Islet precursor cell (in vitro differentiated cells): ENCODE measurements at regions not wholly inside any gene's neighbourhood (a gene's known extent, or its start where the extent isn't known, plus 50 kb on each side); places are given as distances from the start of the nearest gene placed in this dataset.
A peak's percentile ranks its signal among the peaks of the same experiment; 100 is the strongest.
"Not testable (repeated sequence)": the region's sequence is repeated elsewhere in the genome, so short reads cannot be mapped to it uniquely, and the experiment has no call there.

ENCODE experiments used
- DNase-seq: peaks from one replicate; pipeline ENCODE4 v3.0.0-alpha.2; 2018

DNA sequence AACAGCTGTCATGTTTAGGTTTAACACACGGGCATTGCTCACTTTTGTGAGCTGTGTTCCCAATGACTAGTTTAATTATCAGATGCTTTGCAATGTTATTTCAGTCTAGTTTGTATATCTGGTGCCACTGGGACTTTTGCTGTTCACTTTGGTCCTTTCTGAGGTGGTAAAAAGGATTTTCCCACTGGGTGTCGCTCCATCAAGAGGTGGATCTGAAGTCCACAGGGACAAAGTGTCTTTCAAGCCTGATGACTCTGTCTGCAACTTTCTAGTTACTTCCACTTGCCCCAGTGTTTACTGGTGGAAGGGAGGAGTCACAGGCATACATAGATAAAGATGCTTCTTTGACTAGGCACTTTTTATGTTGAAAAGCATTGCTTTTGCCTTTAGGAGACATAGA is 242.2 kb downstream of the HGF start:
- DNase-seq = no peak

DNA sequence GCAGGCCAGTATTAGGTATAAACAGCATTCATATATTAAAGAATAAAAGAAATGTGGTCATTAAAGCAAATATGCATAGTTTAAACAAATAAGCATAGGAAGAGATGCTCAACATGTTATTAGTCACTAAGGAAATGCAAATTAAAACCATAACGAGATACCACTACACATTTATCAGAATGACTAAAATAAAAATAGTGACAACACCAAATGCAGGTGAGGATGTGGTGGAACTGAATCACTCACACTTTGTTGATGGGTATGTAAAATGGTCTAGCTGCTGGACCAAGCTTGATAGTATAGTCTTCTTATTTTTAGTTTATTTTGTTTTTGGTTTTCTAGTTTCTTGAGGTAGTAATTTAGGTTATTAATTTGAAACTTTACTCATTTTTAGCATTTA is 242.9 kb downstream of the HGF start:
- no peak for DNase-seq

DNA sequence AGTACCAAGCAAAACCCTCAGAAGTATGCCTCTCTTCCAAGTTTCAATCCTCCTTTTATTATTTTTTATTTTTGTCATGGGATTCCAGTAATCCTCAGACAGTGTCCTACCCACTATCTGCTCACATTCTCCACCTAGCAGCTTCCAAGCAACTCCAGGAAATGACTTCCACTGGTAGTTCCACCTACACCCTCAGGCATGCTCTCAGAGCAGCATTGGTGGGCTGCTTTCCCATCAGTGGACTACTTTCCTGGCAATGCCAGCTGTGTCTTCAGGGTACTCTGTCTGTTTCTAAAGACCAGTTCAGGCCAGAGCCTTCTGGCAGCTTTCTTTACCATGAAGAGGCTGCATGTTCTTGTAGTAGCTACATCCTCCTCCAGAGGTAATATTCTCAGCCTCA is 244.0 kb downstream of the HGF start:
- no peak for DNase-seq

DNA sequence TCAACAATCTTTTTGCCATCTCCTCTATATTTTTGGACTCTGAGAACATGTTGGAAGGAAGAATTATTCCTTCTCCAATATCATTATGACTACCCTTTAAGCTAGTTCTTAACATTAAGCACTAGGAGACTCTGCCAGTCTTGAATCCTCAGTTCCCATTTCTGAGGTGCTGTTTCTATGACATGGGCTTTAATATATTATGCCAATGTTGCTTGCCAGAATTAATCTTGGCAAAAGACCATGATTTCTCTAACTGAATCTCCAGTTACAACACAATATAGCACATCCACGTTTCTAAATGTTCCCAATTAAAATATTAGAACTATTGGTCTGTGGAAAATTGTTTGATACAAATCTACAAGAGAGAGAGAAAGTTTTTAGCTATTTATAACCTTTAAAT is 250.0 kb downstream of the HGF start:
- no peak for DNase-seq

DNA sequence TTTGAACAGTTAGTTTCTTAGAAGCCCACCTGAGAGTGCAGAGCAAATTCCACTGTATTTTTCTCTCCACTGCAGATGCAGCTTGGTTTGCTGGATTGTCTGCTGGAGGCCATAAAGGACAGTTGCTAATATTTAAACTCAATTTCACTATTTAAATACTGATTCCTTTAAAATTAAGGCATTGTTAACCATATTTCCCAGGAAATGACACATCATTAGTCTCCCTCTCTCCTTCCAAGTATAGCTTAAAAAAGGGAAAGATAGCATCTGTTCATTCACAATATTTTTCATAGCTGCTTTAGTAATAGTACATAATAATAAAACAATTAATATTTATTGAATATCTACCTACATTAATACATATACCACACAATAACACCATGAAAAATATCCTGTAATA is 252.9 kb downstream of the HGF start:
- DNase-seq = no peak

DNA sequence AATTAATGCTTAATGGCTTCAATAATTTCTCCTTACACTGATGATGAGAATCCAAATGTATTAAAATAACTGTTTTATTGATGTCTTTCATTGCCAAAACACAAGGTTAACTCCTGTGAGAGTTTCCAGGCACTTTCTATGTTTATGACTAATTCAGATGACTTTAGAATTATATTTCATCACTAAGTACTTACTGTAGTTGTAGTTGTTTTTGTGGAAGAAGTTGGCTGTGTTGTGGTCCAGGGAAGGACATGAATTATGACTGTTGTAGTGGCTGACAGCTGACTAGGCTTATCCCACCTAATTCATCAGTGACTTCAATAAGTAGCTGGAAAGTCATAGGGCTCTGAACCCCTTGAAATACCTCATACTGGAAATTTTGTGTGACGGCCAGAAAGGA is 254.8 kb downstream of the HGF start:
- no peak for DNase-seq

DNA sequence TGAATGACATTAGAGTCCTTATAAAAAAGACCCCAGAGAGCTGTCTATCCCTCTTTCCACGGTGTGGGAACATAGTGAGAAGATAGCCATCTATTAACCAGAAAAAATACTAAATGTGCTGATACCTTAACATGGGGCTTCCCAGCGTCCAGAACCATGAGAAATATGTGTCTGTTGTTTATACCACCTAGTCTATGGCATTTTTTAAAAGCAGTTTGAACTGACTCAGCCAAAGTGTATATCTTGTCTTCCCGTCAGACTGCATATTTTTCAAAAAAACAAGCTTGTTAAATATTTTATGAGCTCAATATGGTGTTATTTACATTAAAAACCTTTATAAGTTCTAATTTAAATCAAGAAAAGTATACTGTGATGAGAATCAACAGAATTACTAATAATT is 255.3 kb downstream of the HGF start:
- no peak for DNase-seq

DNA sequence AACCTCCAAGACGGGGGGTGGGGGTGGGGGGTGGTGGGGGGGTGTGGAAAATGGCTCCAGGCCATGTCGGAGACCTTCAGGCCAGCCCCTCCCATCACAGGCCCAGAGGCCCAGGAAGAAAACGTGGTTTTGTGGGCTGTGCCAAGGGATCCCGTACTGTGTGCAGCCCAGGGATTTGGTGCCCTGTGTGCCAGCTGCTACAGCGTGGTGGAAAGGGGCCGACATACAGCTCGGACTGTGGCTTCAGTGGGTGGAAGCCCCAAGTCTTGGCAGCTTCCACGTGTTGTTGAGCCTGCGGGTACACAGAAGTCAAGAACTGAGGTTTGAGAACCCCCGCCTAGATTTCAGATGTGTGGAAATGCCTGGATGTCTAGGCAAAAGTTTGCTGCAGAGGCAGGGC is 259.7 kb downstream of the HGF start:
- no peak for DNase-seq

DNA sequence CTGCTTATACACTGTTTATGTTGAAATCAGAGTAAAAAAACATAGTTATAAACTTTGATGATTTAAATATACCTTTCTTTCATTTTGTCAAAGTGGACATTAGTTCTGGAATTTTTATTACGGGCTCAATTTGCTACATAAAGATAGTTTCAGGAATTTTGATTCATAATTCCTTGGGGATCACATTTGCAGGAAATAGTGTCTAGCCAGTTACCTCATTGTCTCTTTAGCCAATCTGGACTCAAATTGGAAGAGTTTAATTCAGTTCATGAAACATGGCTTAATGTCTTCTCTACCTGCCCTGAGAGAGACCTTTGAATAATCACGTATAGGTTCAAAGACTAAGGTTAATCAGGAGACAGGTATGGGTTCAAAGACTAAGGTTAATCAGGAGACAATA is 262.6 kb downstream of the HGF start:
- no peak for DNase-seq

DNA sequence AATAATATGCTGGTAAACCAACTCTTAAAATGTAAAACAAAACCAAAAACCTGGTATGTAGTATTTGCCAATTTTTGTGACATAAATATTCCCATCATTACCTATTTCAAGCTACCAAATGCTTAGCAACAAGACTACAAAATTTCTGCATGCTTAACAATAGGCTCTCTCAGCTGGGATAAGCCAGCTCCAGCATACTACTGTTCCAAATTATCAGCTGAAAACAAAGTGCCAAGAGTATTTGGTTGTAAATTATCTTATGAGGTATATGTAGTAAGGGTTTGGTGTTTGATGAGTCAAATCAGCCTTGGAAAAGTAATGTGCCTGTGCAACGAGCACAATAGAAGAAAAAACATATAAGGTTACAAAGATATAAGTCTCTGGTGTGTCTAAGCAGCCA is 263.2 kb downstream of the HGF start:
- DNase-seq = no peak

DNA sequence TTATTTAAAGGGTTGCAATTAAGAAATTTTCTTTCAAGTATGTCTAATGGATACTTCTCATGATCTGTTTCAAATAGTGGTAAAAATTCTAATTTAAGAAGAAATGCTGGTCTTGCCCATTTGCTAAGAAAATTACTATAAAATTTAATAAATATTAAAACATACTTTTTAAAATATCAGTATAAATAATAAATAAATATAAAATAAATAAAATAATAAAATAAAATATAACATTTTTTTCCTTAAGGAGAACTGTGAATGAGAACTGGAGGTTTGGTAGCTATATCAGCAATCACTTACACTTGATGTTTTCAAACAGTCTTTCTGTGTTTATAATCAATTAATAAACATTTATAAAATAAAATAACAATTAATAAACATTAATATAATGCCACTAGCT is 266.1 kb downstream of the HGF start:
- no peak for DNase-seq

DNA sequence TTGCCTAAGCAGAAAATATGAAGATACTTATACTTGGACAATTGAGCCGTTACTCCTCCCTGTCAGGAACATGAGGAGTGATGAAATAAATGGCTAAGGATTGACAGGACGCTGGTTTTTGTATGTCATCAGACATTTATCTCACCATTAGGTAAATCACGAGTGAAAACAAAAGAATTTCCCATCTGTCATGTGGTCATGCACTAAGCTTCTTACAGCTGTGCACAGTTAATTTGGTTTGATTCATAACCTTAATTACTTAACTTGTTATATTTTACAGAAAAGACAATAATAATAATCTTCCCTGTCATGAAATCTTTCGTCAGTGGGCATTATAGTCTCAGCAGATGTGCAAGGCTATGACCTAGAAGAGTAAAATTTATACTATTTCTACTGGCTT is 266.5 kb downstream of the HGF start:
- no peak for DNase-seq

DNA sequence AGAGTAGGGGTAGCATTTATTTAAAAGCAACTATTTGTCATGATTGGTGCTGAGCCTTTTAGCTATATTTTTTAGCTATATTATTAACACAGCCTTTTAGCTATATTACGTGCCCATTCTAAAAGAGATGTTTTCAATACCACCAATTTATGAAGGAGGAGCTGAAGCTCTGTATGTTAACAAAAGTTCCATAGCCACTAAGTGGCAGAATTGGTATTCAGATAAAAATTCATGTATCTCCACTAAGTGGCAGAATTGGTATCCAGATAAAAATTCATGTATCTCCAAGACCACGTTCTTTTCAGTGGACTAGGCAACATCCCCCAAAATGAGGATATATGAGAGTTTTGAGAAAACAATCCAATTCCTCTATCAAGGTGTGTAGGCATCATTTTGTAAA is 268.6 kb downstream of the HGF start:
- DNase-seq = no peak

DNA sequence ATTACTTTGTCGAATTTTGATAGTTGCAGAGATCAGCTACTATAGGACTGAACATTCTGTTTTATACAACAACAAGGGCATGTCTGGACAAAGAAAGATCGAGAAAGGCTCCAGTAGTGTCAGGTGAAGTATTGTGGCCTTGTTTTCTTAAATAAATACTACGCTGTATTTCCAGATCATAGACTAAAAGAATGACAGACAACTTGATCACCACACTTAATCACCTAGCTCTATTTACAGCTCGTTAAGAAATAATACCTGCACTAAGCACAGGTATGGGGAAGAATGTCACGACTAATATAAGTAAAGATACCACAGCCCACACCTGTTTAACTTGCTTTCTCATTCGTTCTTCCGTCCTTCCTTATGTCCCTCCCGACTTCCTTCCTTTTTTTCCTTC is 269.2 kb downstream of the HGF start:
- no peak for DNase-seq

DNA sequence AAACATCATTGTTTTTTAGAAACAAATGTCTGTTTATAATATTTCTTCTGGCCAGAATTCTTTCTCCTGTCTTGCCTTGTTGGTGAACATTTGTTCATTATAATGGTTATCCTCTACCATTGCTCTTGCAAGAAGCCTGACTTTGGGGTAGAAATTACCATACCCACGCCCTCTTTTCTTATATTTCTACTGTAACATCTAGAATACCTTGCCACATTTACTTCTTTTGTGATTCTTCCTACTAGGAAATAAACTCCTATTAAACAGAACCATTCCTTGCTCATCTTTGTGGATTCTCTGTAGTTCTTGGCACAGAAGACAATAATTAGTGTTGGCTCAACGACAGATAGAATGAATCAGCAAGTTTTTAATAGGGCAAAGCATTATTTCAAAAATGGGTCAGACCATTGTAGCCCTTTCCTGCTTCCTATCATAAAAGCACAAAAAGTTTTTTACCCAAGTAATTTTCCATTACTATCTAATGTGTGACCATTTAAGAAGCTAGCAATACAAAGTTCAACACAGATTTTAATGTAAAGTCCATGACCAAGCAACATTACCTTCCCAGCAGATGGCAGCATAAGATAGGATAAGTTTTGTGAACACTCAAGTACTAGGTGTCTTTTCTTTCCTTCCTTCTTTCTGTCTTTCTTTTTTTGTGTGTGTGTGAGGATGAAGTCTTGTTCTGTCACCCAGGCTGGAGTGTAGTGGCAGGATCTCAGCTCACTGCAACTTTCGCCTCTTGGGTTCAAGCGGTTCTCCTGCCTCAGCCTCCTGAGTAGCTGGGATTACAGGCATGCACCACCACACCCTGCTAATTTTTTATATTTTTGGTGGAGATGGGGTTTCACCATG is 270.4 kb downstream of the HGF start:
- DNase-seq = no peak

DNA sequence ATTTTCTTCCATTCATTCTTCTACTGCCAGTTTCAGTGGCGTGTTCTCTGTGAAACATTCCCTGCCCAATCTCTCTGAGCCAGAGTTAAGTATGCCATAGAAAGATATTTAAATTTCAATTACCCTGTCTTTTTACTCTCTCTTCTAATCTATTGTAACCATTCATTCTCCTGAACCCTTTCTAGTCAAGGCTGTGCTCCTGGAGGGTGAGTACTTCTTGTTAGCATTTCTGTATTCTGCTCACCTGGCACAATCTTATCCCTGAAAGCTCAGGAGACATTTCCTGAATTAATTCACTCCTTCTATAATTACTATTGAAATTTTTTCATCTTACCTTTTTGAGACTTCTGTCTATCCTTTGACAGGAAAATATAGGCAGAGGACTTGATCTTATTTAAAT is 271.7 kb downstream of the HGF start:
- no peak for DNase-seq

DNA sequence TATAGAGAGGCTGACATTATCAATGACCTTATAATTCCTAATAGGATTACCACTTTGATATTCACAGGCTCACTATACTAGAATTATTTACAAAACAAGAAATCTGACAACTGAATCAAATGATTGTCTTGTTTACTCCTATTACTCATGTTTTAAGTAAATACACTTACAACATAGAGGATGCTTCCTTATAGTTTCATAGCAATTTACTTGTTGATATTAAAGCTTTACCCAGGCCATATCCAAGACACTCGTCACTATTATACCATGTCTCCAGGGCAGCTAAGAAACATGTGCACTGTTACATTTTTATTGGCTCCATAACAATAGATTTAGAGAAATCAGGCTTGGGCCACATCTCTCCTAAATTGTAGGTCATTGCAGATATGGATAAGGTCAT is 276.9 kb downstream of the HGF start:
- no peak for DNase-seq

DNA sequence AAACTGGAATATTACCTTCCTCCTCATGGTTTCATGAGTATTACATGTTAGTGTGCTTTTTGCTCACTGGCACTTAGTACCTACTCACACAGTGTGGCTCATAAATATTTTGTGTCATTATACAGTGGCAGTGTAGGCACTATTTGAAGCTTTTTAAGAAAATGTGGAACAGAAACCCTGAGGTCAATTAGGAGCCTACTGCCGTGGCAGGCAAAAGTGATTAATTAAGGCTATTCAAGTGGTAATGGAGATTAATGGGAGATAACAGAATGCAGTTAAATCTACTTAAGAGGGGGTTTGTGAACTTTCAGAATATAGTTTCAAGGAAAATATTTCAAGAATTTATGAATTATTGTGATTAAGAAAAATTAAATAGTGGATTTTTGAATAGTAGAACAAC is 277.6 kb downstream of the HGF start:
- no peak for DNase-seq

DNA sequence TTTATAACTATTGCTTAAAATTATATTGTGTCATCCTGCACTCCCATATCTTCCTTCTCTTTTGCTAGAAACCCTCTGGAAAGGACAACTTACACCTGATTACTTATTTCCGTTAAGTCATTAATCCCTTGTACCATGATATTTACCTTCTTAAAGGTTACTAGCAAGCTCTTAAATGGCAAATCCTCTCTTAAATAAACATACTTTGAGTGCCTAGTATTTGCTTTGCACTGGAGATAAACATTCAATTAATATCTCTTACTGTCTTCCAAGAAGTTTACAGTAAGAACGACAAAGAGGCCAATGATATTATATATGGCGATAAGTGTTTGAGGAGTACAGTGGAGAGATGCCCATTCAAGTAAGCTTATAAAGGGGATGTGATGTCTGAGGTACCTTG is 278.3 kb downstream of the HGF start:
- DNase-seq = no peak

DNA sequence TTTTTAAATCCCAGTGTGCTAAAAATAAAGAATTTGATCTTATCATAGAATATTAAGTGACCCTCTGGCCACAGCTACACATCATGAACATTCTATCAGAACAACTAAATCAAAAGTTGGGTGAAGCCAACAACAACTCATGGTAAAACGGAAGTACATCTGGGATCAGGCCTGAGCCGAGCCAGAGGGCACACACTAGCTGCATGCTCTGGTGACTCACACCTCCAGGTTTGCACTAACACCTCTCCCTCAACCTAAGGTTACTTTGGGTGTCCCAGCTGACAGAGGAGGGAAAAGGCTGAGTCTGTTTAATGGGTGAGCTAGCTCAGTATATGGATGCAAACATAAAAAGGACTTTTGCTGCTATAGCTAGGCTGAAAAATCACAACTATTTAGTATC is 281.6 kb downstream of the HGF start:
- DNase-seq = no peak

DNA sequence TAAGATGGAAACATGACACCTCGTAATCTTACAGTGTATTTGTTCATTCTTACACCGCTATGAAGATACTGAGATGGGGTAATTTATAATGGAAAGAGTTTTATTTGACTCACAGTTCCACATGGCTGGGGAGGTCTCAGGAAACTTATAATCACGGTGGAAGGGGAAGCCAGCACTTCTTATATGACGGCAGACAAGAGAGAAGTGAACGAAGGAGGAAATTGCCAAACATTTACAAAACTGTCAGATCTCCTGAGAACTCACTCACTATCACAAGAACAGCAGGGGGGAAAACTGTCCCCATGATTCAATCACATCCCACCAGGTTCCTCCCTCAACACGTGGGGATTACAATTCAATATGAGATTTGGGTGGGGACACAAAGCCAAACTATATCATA is 282.3 kb downstream of the HGF start:
- DNase-seq = no peak

DNA sequence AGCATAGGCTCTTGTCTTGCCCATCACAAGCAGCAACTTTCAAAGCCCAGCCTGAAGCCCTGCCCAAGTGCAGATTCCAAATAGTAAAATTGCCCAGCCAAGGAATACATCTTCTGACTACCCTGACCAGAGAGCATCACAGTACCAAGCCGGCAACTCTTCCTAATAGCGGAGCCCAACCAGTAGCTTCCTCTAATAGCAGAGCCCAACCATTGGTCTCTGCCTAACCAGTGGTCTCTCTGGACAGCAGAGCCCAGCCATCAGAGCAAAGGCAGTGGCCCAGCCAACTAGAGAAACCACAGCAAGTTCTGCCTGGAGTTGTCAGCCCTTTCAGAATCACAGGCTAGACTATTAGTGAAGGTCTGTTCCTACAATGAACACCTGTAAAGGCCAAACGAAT is 285.6 kb downstream of the HGF start:
- DNase-seq = peak; percentile 84

DNA sequence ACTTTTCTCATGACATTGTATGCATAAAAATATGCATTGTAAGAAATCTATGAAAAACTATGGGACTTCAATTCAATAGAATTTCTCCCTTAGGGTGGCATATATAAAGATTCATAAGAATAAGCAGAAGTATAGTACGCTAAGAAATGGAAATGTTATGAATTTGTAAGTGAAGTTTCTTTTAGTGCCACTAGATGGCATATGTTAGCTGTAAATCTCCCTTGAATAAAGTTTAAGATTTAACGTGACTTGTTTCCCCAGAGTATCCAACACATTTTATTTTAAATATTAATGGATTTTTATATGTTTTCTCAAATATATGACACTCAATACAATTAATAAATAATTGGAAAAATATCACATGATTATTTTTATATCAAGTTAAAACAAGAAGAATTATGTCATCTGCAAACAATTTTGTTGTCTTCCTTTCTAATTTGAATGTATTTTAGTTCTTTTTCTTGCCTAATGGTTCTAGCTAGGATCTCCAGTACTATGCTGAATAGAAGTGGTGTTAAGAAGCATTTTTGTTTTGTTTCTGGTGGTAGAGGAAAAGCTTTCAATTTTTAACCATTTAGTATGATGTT is 287.2 kb downstream of the HGF start:
- no peak for DNase-seq

DNA sequence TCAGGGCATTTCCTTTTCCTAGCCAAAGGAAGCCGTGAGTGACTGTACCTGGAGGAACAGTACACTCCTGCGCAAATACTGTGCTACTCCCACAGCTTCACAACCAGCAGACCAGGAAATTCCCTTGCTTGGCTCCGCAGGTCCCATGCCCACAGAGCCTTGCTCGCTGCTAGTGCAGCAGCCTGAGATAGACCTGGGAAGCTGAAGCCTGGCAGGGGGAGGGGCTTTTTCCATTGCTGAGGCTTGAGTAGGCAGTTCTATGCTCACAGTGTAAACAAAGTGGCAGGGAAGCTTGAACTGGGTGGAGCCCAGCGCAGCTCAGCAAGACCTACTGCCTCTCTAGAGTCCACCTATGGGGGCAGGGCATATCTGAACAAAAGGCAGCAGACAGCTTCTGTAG is 291.2 kb downstream of the HGF start:
- no peak for DNase-seq

DNA sequence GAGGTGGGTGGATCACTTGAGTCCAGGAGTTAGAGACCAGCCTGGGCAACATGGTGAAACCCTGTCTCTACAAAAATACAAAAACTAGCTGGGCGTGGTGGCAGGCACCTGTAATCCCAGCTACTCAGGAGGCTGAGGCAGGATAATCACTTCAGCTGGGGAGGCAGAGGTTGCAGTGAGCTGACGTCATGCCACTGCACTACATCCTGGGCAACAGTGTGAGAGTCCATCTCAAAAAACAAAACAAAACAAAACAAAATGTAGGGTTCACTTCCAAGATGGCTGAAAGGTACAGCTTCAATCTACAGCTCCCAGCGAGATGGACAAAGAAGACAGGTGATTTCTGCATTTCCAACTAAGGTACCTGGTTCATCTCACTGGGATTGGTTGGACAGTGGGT is 291.6 kb downstream of the HGF start:
- not testable (repeated sequence) for DNase-seq
